Neural cell (in vitro differentiated cells): ENCODE measurements at regions not wholly inside any gene's neighbourhood (a gene's known extent, or its start where the extent isn't known, plus 50 kb on each side); places are given as distances from the start of the nearest gene placed in this dataset.

Experiments
- H2AFZ ChIP-seq: fragments of 200-600, 300-800 bp; sonication (generic), shearing (Covaris generic); 2 replicates; pipeline ENCODE4 v1.6.0; 2014; ENCODE audit warnings: low read depth, mild to moderate bottlenecking, antibody characterized with exemption, low read length, moderate library complexity
- H3F3A ChIP-seq: fragments of 200-600 bp; shearing (Covaris generic); 2 replicates; pipeline ENCODE4 v1.6.1; 2016; ENCODE audit warnings: mild to moderate bottlenecking, moderate library complexity, mixed read lengths, antibody characterized with exemption, low read length; ENCODE audit not compliant: insufficient read depth, poor library complexity, severe bottlenecking
- H3K27ac ChIP-seq: fragments of 200-600, 300-800 bp; sonication (generic), shearing (Covaris generic); 2 replicates; pipeline ENCODE4 v1.5.1; 2014; ENCODE audit warnings: mild to moderate bottlenecking, low read length, moderate library complexity
- H3K27me3 ChIP-seq: fragments of 300-800, 200-600 bp; sonication (generic), shearing (Covaris generic); 2 replicates; pipeline ENCODE4 v1.6.0; 2014; ENCODE audit warnings: mild to moderate bottlenecking, low read depth, low read length, moderate library complexity; ENCODE audit not compliant: insufficient read depth
- H3K36me3 ChIP-seq: fragments of 300-800, 200-600 bp; sonication (generic), shearing (Covaris generic); 2 replicates; pipeline ENCODE4 v1.5.1; 2014; ENCODE audit warnings: mild to moderate bottlenecking, antibody characterized with exemption, low read length, moderate library complexity; ENCODE audit not compliant: insufficient read depth
- H3K4me2 ChIP-seq: fragments of 300-800, 200-600 bp; sonication (generic), shearing (Covaris generic); 2 replicates; pipeline ENCODE4 v1.6.0; 2014; ENCODE audit warnings: mild to moderate bottlenecking, low read length
- H3K4me3 ChIP-seq: fragments of 300-800, 200-600 bp; sonication (generic), shearing (Covaris generic); 2 replicates; pipeline ENCODE4 v1.5.1; 2014; ENCODE audit warnings: mild to moderate bottlenecking, low read length, moderate library complexity
- H3K79me2 ChIP-seq: fragments of 200-600 bp; shearing (Covaris generic); replicated peaks from 2 replicates; pipeline ENCODE4 v1.6.0; 2014; ENCODE audit warnings: mild to moderate bottlenecking, low read length, moderate library complexity; ENCODE audit not compliant: insufficient read depth
- H3K9ac ChIP-seq: fragments of 300-800, 200-600 bp; sonication (generic), shearing (Covaris generic); 2 replicates; pipeline ENCODE4 v1.6.1; 2016; ENCODE audit warnings: mild to moderate bottlenecking, low read length, mixed read lengths
- H3K9me2 ChIP-seq: fragments of 200-600 bp; shearing (Covaris generic); 2 replicates; pipeline ENCODE4 v1.6.1; 2016; ENCODE audit warnings: mild to moderate bottlenecking, low read length, mixed read lengths; ENCODE audit not compliant: insufficient read depth
- H3K9me3 ChIP-seq: fragments of 200-600, 300-800 bp; sonication (generic), shearing (Covaris generic); 2 replicates; pipeline ENCODE4 v1.6.1; 2016; ENCODE audit warnings: mild to moderate bottlenecking, mixed run types, low read length, moderate library complexity, mixed read lengths
- H4K20me1 ChIP-seq: fragments of 200-600 bp; shearing (Covaris generic); 2 replicates; pipeline ENCODE4 v1.6.1; 2016; ENCODE audit warnings: mild to moderate bottlenecking, mixed run types; ENCODE audit not compliant: insufficient read depth
- CTCF ChIP-seq: fragments of 450-650 bp; IDR thresholded peaks from 2 replicates; pipeline ENCODE4 v1.5.1; 2014; ENCODE audit warnings: antibody characterized with exemption, mild to moderate bottlenecking, moderate library complexity; ENCODE audit not compliant: poor library complexity, severe bottlenecking
- EP300 ChIP-seq: fragments of 450-650 bp; conservative IDR thresholded peaks from 2 replicates; pipeline ENCODE4 v1.6.1; 2014; ENCODE audit warnings: antibody characterized with exemption, mild to moderate bottlenecking, moderate library complexity; ENCODE audit not compliant: poor library complexity, severe bottlenecking
- EZH2 ChIP-seq: fragments of 200-600, 300-800 bp; shearing (Covaris generic), sonication (generic); IDR thresholded peaks from 2 replicates; pipeline ENCODE4 v1.6.1; 2014; ENCODE audit warnings: antibody characterized with exemption, low read length, borderline replicate concordance, mild to moderate bottlenecking; ENCODE audit not compliant: insufficient read depth, poor library complexity, severe bottlenecking
- MXI1 ChIP-seq: fragments of 450-650 bp; conservative IDR thresholded peaks from 2 replicates; pipeline ENCODE4 v1.6.1; 2014; ENCODE audit warnings: antibody characterized with exemption, mild to moderate bottlenecking; ENCODE audit not compliant: poor library complexity, severe bottlenecking
- POLR2AphosphoS5 ChIP-seq: IDR thresholded peaks from 2 replicates; pipeline ENCODE4 v1.6.1; 2012
- RAD21 ChIP-seq: fragments of 450-650 bp; conservative IDR thresholded peaks from 2 replicates; pipeline ENCODE4 v1.6.1; 2014; ENCODE audit warnings: antibody characterized with exemption, mild to moderate bottlenecking, moderate library complexity
- REST ChIP-seq: IDR thresholded peaks from 2 replicates; pipeline ENCODE4 v1.6.1; 2012; ENCODE audit warnings: borderline replicate concordance
- SMC3 ChIP-seq: fragments of 450-650 bp; conservative IDR thresholded peaks from 2 replicates; pipeline ENCODE4 v1.6.1; 2014; ENCODE audit warnings: antibody characterized with exemption, mild to moderate bottlenecking, moderate library complexity; ENCODE audit not compliant: poor library complexity
- TAF1 ChIP-seq: IDR thresholded peaks from 2 replicates; pipeline ENCODE4 v1.6.1; 2012; ENCODE audit warnings: low read depth

GRCh38 chr5:57653636-57654290 is 171.2 kb upstream of the ACTBL2 start:
- no peak overlapping the region for H3K9ac ChIP-seq
- no peak overlapping the region for H3K4me2 ChIP-seq
- no peaks in the 10 kb centered on the region for H3K79me2 ChIP-seq
- H3K9me3 ChIP-seq = peaks cover 3% of the 10 kb centered on the region
- H3K36me3 ChIP-seq = no peaks in the 10 kb centered on the region
- H2AFZ ChIP-seq = no peak overlapping the region
- H3F3A ChIP-seq = no peaks in the 10 kb centered on the region
- H3K27ac ChIP-seq = no peak overlapping the region
- TF ChIP-seq POLR2AphosphoS5 (no peak), RAD21 (no peak), CTCF (no peak), EZH2 (no peak), TAF1 (no peak), EP300 (no peak), REST (no peak), MXI1 (no peak), SMC3 (no peak)
- H3K4me3 ChIP-seq = no peak overlapping the region
- no peaks in the 10 kb centered on the region for H3K9me2 ChIP-seq
- no peaks in the 10 kb centered on the region for H3K27me3 ChIP-seq
- H4K20me1 ChIP-seq = no peaks in the 10 kb centered on the region

GRCh38 chr5:57651127-57651526 is 168.5 kb upstream of the ACTBL2 start:
- H3F3A ChIP-seq = no peaks in the 10 kb centered on the region
- no peaks in the 10 kb centered on the region for H3K27me3 ChIP-seq
- H3K27ac ChIP-seq = no peak overlapping the region
- TF ChIP-seq RAD21 (no peak), TAF1 (no peak), REST (no peak), CTCF (no peak), SMC3 (no peak), MXI1 (no peak), EP300 (no peak), POLR2AphosphoS5 (no peak), EZH2 (no peak)
- no peak overlapping the region for H3K4me2 ChIP-seq
- no peaks in the 10 kb centered on the region for H3K9me2 ChIP-seq
- no peaks in the 10 kb centered on the region for H4K20me1 ChIP-seq
- H2AFZ ChIP-seq = no peak overlapping the region
- no peak overlapping the region for H3K9ac ChIP-seq
- H3K36me3 ChIP-seq = no peaks in the 10 kb centered on the region
- no peaks in the 10 kb centered on the region for H3K79me2 ChIP-seq
- H3K4me3 ChIP-seq = no peak overlapping the region
- peaks cover 7% of the 10 kb centered on the region for H3K9me3 ChIP-seq
